NCI-H1092 (cell line): ENCODE measurements at regions not wholly inside any gene's neighbourhood (a gene's known extent, or its start where the extent isn't known, plus 50 kb on each side); places are given as distances from the start of the nearest gene placed in this dataset.

Experiments used
- DNase-seq: peaks from one replicate; lab custom pipeline; 2025; lab: John Stamatoyannopoulos, UW

DNA sequence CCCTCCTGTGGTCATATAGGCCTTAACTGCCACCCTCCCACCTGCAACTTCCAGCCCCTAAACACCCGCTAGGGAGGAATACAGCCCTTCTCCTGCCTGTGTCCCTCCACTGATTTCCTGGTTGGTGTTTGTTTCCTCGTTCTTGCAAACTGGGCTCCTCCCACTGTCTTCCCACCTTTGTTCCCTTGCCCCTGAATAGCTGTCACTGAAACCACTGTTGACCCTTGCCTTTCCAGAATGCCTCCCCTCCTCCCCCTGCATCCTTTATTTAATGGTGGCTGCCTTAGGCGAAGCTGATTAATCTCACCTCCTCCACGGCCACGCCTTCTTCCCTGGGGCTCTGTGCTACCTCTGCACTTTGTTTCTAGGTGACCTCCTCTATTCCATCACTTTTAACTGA lies 626.7 kb downstream of the BNC2 start:
- DNase-seq, result no peak

DNA sequence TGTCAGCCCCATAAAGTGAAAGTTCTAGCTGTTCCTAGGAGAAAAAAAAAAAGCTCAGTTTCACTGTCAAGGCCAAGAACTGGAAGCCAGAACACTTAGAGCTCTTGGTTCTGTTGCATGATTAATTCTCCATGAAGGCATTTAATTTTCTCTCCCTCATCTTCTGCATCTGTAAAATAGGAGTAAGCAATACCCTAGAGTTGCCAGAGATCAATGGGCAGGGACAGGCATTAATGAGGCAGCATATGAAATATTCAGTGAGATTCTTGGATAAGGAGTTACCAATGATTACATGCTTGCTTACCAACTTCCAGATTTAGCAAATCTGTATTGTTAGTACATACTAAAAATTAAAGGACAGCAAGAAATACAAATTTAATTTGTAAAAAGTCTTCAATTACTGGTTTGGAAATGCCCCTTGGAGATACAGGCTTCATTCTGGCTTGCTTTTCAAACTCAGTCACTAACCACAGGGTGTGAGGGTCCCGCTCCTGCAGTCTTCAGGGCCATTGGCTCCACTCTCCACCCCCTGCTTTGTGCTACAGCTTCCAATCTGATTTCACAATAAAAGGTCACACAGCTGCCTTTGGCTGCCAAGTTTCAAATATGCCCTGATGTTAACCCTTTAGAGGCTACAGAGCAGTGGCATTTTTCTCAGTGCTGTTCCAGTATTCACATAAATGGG lies 624.6 kb downstream of the BNC2 start:
- DNase-seq, result no peak

DNA sequence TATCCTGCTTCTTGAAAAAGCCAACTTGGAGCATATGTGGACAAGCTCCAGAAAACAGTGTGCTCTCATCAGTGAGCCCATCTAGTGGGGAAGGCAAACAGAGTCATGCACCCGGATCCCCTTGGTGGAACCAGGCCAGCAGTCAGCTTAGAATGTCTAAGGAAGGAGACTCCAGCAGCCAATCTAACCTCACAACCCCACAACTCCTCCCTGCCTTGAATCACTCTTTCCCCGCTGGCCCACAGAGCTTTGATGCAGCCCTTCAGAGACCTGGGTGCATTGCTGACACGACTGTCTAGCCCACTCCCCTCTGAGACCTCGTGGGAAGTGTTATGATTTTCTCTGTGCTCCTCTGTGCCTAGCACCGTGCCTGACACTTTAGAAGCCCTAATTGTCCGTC lies 623.7 kb downstream of the BNC2 start:
- no peak for DNase-seq

DNA sequence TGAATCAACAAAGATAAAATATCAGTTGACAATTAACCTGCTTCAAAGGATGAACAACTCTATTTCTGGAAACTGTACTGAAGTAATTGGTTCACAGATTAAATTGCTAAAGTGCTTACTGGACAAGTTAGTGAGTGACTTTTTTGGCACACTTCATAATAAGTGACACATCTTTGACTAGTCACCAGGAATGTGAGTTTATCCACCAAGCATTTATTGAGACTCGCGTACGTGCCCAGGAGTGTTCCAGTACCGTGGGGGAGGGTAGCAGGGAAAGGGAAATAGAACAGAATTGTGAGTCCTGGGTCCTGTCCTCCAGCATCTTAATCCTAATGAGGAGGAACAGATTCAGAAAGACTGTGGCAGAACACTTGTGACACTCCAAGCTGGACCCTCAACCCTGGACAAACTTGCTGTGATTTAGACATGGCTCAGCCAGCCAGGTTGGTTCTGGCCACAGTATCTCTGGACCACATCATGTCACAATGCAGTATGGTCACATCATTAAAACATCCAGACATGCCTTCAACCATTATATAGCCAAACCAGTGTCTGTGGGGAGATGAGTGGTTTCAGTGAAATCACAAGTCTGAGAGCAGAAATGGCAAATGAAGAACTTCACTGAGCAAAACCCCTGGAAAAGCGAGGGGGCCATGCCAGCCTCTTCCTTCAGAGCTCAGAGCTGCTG lies 623.1 kb downstream of the BNC2 start:
- no peak for DNase-seq

DNA sequence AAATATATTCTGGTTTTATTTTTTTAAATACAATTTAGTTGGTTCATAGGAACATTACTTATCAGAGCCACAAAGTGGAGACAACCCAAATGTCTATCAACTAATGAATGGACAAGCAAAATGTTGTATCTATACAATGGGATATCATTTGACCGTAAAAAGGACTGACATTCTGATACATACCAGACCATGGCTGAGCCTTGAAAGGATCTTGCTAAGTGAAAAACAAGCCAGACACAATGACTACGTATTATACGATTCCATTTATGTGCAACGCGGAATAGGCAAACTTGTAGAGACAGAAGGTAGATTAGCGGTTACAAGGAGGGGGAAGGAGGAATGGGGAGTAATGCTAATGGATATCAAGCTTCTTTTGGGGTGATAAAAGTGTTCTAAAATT lies 621.6 kb downstream of the BNC2 start:
- DNase-seq, result no peak

DNA sequence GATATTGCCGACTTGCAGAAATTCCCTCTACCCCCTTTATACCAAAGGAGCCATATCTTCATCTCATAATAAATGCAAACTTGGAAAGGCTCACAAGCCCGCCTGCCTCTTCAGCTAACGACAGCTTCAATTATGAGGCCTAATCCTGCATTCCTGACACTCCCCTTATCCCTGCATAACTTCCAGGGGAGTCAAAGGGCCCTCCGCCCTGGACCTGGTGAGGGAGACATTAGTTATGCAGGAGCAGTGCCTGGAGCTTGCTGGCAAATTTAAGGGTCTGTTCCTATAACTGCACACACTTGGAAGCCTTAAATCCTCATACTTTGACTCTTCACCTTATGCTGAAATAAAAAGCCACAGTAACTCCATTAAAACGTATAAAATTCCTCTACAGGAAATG lies 617.9 kb downstream of the BNC2 start:
- no peak for DNase-seq

DNA sequence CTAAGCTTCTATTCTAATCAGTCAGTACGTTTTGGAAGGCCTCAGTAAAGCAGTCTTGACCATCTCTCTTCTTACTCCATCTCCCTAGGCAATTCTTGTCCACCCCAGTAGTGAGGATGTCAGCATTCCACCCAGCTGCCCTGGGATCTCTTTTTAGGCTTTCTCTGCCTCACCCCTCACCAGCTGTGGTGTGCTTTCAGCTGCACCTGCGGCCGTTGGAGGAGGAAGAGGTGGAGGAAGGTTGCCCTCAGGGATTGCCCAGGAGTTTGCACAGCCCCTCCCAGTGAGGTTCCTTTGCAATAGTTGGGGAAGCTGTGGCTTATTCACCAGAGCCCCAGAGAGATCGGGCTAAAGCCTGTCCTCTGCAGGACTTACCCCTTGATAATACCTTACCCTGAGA lies 615.8 kb downstream of the BNC2 start:
- DNase-seq, result no peak

DNA sequence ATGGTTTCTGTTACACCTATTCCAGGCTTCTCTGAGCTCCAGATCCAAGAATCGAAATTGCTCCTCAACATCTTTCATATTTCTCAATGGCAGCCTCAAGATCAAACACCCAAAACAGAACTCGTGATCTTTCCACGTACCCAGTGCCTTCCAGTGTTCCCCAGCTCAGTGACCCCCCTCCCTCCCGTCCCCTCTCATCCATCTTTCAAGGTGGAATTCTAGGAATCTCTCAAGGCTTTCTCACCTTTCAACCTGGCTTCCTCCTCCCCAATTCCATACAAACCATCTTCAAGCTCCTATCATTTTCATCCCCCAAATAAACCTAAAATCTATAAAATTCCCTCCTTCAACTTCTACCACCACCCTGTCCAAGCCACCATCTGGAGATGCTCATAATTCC lies 615.3 kb downstream of the BNC2 start:
- DNase-seq, result no peak

DNA sequence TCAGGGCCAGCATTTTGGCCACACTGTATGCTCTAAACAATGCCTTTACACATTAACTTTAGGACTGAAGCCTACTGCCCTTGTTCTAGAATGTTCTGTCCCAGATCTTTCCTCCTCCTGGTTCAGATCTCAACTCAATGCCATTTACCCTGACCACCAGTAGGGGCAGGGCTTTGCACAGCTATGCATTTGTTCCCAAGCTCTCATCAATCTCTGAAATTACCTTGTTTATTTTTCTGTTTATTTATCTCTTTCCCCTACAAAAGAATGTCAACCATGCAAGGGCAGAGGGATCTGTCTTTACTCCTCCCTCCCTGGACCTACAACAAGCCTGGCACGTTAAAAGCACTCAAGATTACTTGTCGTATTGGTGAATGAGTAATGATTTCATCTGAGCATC lies 612.9 kb downstream of the BNC2 start:
- no peak for DNase-seq

DNA sequence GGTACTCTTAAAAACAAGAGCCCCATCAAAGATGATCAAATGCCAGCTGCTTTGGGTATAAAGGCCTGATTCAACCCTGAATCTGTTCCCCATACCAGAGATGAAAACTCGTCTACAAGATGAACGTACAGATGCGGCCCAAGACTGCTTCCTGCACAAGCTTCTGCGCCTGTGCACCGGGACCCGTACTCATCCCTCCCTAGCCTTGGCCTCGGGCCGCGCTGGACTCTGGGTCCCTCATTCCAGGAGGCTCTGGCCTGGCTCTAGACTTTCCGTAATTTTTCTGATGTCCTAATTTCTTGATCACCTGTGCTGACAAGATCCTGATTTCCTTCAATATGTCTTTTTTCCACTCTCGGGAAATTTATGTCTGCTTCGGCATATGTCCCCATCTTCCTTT lies 612.3 kb downstream of the BNC2 start:
- DNase-seq, result no peak

DNA sequence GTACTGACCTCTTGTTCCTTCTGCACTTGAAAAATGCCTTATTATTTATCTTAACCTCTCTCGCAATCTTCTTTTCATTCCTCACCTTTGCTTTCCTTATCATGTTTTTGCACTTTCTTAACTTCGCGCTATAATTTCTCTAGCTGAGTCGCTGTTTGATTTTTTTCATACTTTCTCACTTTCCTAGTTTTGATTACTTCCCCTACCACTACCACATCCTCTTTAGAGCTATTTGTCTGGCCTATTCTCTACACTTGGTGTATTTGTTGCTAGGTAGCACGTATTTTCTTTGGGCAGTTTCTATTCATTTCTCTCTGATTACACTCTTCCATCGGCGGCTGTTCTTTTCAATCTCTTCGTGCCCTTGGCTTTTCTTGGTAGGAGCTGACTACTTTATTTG lies 611.8 kb downstream of the BNC2 start:
- no peak for DNase-seq

DNA sequence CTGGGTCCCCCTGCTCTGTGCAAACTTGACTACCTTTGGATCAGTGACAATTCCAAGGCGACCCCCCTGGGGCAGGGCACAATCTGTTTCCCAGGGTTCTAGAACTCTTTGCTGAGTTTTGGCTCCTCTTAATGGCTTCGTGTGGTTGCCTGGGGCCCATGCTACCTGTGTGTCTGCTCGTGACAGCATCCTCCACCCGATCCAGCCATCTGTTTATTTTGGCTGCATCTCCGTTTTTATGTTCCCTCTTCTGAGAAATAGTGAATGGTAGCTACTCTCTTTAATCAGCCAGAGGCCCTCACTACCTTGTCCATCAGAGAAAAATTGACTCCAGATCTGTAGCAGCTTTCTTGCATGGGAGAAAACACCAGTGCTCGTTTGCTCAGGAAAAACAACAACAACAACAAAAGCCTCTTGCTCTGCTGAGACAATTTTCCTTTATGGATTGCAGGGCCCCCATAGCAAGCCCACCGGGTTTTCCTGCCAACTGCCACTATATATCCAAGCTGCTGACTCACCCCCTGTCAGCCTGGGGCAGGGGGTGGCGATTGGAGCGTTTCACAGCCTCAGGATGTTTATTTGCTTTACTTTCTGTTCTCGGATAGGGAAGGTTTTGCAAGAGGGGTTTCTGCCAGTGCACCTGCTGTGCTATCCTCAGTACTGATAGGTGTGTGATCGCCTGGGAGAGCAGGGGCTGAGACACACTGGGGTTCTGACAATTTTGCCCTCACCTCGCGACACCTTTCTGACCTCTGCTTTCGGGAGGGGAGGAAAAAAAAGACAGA lies 607.8 kb downstream of the BNC2 start:
- peak; percentile 88 for DNase-seq

DNA sequence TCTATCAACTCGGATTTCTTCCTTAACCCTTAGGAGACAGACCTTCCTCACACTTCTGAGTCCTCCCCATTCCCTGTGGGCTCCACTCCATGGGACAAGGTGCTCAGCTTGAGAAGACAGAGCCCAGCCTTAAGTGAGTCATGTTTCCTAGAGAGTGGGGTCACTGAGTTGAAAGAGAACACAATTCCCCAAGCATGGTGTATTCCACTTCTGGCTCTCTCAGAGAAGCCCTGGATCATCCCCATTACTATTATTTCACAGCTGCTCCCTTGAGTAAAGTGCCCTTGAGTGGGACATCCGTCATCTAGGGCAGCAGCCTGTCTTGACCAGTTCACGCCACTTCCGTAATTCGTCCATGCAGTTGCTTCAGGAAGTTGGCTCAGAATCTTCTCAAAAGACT lies 604.8 kb downstream of the BNC2 start:
- DNase-seq, result no peak

DNA sequence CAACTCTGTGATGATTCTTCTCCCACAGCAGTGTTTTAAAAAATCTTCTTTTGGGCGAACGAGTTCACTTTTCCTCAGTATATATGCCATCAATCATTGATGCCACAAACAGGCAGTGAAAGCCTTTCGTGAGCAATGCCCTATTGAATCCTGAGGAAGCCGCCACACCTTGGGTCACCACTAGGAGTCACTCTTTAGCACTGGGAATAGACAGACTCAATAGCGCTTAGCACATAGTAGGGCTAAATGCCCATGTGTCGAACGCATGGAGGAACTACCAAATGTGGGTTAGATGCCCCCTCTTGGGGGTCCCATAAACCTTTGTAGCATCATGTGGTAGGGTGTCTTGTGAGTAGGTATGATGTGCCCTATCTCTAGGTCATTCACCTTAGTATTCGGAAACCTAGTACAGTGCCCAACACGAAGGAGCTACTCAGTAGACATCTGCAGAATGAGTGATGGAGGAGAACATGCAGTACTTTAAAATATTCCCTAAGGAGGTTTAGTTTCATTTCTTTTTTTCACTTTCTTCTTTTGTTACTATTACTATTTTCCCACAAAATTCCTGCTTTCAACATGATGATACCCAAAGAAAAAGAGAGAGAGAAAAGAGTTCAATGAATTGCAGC lies 603.7 kb downstream of the BNC2 start:
- DNase-seq, result no peak

DNA sequence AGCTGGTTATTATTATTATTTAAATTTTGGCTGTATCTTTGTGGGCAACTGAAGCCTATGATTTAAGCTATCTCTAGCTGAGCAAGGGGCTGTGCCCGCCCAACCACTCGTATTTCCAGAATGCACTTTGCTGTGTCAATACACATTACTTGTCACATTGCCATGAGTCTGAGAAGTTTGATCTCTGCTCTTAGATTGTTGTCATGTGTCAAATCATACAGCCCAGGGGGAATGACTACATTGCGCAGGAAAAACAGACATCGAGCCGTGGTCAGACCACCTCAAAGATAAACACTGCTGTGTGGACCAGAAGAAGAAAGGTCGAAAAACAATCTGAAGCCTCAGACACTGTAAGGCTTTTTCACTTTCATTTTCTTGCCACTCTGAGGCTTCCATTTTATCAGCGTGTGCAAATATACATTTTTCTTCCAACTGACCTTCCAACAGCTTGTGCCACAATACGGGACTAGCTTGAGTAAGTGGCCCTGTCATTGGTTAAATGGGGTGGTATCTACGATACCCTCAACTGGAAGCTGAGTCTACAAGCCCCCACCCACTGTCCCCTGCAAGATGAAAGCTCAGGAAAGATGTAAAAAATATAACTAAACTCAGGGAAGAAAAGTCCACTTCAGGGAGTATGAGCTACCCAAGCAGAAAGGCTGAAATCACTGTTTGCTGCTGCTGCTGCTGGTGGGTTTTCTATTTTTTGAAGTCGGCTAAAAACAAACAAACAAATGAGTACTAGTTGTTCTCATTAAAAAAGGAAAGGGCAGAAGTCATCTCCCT lies 603.0 kb downstream of the BNC2 start:
- peak; percentile 50 for DNase-seq

DNA sequence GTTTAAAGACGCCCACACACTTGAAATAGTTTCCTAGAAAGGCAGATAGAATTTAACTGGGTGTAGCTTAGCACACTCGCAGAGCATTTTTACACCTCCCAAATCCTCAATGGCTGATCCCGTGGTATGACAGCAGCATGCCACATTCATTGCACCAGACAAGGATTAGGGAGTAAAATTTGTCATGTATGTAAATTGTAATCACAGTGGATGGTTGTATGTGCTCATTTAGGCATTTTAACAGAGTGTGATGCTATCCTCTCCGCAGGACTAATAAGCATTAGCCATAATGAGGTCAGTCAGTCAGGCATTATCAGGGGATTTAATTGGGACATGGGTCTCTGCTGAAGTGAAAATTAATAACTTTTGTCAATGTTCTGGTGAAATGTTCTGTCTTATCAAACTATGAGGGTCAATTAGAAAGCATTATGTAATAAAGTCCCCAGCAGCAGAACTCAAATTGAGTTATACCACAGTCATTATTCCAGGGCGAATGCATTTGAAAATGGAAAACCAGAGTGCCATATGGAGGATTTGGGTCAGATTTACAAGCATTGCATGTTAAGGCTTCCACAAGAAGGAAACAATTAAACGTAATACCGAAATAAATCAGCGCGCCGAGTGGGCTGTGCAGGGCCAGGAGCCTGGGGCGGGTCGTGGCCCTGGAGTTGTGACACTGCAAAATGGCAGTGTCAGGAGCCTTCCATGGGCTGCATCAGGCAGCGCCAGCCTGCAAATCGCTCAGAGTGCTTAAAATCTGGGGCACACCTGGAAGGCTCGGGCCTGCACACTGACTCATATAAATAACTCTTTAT lies 602.2 kb downstream of the BNC2 start:
- DNase-seq, result no peak

DNA sequence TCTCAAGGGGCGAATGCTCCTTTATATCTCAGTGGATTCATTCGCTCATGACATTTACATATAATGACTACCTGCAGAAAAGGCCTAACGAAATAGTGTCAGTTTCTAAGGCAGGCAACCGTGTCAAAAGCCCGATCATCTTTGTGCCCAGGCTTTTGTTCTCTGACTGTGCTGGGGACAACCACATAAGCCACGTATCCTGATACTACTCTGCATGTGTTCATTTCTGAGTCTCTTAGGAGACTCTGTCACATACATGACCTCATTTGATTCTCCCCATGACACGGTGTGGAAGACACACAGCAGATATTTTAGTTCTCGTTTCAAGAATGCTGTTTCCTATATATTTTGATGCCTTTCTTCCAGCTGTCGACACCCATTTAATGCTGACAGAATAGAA lies 598.5 kb downstream of the BNC2 start:
- no peak for DNase-seq

DNA sequence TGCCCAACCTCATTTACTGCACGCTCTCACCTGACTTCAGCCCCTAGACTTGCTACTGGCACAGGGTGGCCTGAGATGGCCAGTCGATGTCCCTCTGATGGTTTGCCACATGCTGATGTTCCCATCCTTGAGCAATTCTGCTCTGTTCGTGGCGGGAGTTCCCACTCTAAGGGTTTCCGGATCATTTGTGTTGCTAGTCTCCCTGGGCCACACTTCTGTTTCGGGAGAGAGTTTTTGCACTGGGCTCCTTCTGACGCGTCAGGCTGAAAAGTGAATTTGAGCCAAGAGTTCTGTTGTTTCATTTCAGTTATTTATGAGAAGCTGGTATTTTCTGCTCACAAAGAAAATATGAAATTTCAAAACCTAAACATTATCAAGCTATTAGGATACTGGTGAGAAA lies 597.7 kb downstream of the BNC2 start:
- DNase-seq, result no peak

DNA sequence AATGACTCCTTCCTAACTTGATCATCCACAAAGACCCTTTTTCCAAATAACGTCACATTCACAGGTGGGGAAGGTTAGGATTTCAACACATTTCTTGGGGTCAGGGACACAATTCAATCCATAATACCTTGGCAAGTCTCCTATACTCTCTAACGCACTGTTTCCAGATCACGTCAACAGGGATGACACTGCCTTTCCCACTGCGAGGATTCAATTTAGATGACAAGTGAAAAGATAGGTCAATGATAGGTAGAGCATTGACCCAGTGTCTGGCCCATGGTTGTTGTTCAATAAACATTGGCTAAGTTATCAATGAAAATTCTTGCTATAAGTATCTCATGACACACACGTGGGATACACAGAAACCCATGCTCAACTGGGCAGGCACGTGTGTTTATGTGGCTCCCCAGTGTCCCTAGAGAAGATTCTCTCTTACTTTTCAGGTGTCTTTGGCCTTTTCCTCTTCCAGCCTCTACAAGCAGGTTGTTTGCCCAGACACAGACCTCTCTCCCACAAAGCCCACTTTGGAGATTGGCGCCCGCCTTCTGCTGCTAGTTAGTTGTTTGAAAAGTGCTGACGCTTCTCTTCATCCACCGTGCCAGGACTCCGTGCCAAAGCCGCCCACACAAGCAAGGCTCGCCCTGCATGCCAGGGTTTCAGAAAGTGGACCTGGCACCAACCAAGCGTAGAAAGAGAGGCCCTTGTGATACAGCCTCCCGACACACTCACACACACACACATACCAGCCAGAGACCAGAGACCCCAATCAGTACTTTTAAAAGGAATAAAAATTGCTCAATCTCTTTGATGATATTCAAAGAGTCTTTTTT lies 594.5 kb downstream of the BNC2 start:
- peak; percentile 94 for DNase-seq

DNA sequence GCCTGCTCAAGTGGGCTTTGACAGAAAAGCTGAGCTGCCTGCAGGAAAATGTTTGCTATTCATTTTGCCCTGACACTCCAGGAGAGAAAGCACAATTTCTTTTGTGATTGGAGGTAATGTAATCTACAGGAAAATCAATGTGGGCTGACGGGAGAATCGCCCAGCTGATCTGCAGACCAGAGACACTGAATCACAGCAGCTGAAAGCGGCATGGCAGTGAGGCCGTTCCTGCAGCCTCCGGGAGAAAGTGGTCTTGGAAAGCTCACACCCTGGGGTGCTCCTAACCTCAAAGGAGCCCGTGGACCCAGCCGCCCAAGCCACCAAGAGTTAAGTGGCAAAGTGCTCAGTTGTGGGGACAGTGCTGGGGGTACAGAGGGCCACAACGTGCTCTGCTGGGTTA lies 593.6 kb downstream of the BNC2 start:
- peak; percentile 62 for DNase-seq
